K562 (cell line): ENCODE measurements at regions not wholly inside any gene's neighbourhood (a gene's known extent, or its start where the extent isn't known, plus 50 kb on each side); places are given as distances from the start of the nearest gene placed in this dataset.

Experiments used
- ATAC-seq: fragments of 200-7000 bp; cut with Tn5 transposase; 3 replicates; pipeline ENCODE4 v1.9.1; 2020; ENCODE audit warnings: moderate library complexity
- BruUV-seq: library from RNA; stranded (reverse); fragments of 400-500 nt; replicated peaks from 2 replicates; lab custom pipeline; 2021; lab: Mats Ljungman, UMichigan
- CTCF ChIA-PET: fragments of 300-600 bp; formaldehyde crosslinking; extraction: SDS; loops from one replicate; lab custom pipeline; 2021; ENCODE audit warnings: low intra/inter-chr PET ratio; lab: Yijun Ruan, JAX
- POLR2A ChIA-PET: fragments of 300-600, 350-650 bp; sonication (Branson Sonifier 250); formaldehyde crosslinking; extraction: SDS; loops from one replicate; lab custom pipeline; 2021; ENCODE audit warnings: antibody characterized with exemption, inconsistent platforms; lab: Yijun Ruan, JAX
- DNase-seq, 4 experiments: peaks; one replicate each; pipeline versions ENCODE4 v3.0.0 to v3.0.0-alpha.2; 2011 to 2018; ENCODE audit warnings: low spot score in 3 of 4, mixed read lengths in 3 of 4; ENCODE audit errors: extremely low read depth in 1 of 4
- FAIRE-seq: peaks from 2 replicates; lab custom pipeline; 2011; peaks lifted over from hg19 to GRCh38; lab: Jason Lieb, UNC
- H2AFZ ChIP-seq: 2 replicates; pipeline ENCODE4 v1.6.0; 2011; ENCODE audit warnings: low read depth, low read length, control low read depth, inconsistent platforms
- H3K27ac ChIP-seq: fragments of 200-600 bp; 3 replicates; pipeline ENCODE4 v1.8.0; 2011; ENCODE audit warnings: low read depth, mild to moderate bottlenecking, control low read depth, inconsistent platforms, low read length, moderate library complexity, mixed read lengths; ENCODE audit errors: extremely low read depth
- H3K27me3 ChIP-seq, 2 experiments: fragments of 300-600 bp in 1 of 2; 2 replicates in 1 of 2; 3 replicates in 1 of 2; pipeline versions ENCODE4 v1.6.0 to v1.8.0; 2011; ENCODE audit warnings: inconsistent platforms in 2 of 2, low read length in 2 of 2, mild to moderate bottlenecking in 1 of 2, mixed read lengths in 1 of 2, moderate library complexity in 1 of 2; ENCODE audit not compliant: control insufficient read depth in 2 of 2, insufficient read depth in 2 of 2
- H3K36me3 ChIP-seq: fragments of 300-600 bp; 3 replicates; pipeline ENCODE4 v1.8.0; 2011; ENCODE audit warnings: mild to moderate bottlenecking, low read length, inconsistent platforms; ENCODE audit not compliant: control insufficient read depth, insufficient read depth
- H3K4me1 ChIP-seq, 2 experiments: fragments of 200-600 bp in 1 of 2; replicated peaks in 1 of 2; 2 replicates in 1 of 2; 3 replicates in 1 of 2; pipeline versions ENCODE4 v1.5.1 to v1.8.0; 2011; ENCODE audit warnings: inconsistent platforms in 2 of 2, low read length in 2 of 2, mild to moderate bottlenecking in 1 of 2, mixed read lengths in 1 of 2, moderate library complexity in 1 of 2; ENCODE audit not compliant: control insufficient read depth in 2 of 2, insufficient read depth in 2 of 2
- H3K4me2 ChIP-seq: 2 replicates; pipeline ENCODE4 v1.6.1; 2011; ENCODE audit warnings: low read length, control low read depth, inconsistent platforms, mixed read lengths; ENCODE audit not compliant: insufficient read depth
- H3K4me3 ChIP-seq: fragments of 200-600 bp; sonication (generic), shearing (Covaris generic); 2 replicates; pipeline ENCODE4 v1.5.1; 2016; ENCODE audit warnings: control low read depth, inconsistent platforms
- H3K79me2 ChIP-seq: fragments of 200-600 bp; 3 replicates; pipeline ENCODE4 v1.8.0; 2011; ENCODE audit warnings: low read length, inconsistent platforms; ENCODE audit not compliant: control insufficient read depth, insufficient read depth
- H3K9ac ChIP-seq, 2 experiments: 2 replicates each; pipeline versions ENCODE4 v1.6.0 to v1.6.1; 2011; ENCODE audit warnings: low read depth in 2 of 2, low read length in 2 of 2, control low read depth in 1 of 2, inconsistent platforms in 1 of 2, mild to moderate bottlenecking in 1 of 2, mixed read lengths in 1 of 2; ENCODE audit not compliant: insufficient read depth in 1 of 2
- H3K9me1 ChIP-seq: one replicate; pipeline ENCODE4 v1.6.0; 2011; ENCODE audit warnings: inconsistent platforms, mild to moderate bottlenecking, low read length, moderate library complexity; ENCODE audit not compliant: control insufficient read depth, insufficient read depth
- H3K9me3 ChIP-seq: replicated peaks from 2 replicates; pipeline ENCODE4 v1.5.1; 2011; ENCODE audit warnings: low read depth, low read length, inconsistent platforms; ENCODE audit not compliant: control insufficient read depth, insufficient read depth
- H4K20me1 ChIP-seq: replicated peaks from 2 replicates; pipeline ENCODE4 v1.6.1; 2011; ENCODE audit warnings: low read length, inconsistent platforms, mixed read lengths; ENCODE audit not compliant: control insufficient read depth, insufficient read depth
- CREB5 ChIP-seq: fragments of 250-450 bp; sonication (Bioruptor Pico); IDR thresholded peaks from 2 replicates; pipeline ENCODE4 v1.5.0; 2020; ENCODE audit warnings: mild to moderate bottlenecking
- HDAC3 ChIP-seq: fragments of 450-650 bp; IDR thresholded peaks from 2 replicates; pipeline ENCODE4 v1.6.1; 2018; ENCODE audit warnings: borderline replicate concordance, mild to moderate bottlenecking, moderate library complexity; ENCODE audit not compliant: partially characterized antibody
- MCM3 ChIP-seq: fragments of 450-650 bp; IDR thresholded peaks from 2 replicates; pipeline ENCODE4 v1.6.1; 2016
- NCOA2 ChIP-seq, 2 experiments: fragments of 450-650 bp; IDR thresholded peaks; 2 replicates each; pipeline ENCODE4 v1.6.1; 2018; ENCODE audit warnings: mild to moderate bottlenecking in 2 of 2, moderate library complexity in 1 of 2; ENCODE audit not compliant: partially characterized antibody in 2 of 2
- NFE2 ChIP-seq: IDR thresholded peaks from 2 replicates; pipeline ENCODE4 v1.6.1; 2014; ENCODE audit warnings: antibody characterized with exemption, low read depth
- RAD21 ChIP-seq, 2 experiments: fragments of 250-450 bp in 1 of 2; fragments of 450-650 bp in 1 of 2; sonication (Bioruptor Pico) in 1 of 2; formaldehyde crosslinking in 1 of 2; IDR thresholded peaks in 1 of 2; conservative IDR thresholded peaks in 1 of 2; 2 replicates each; pipeline versions ENCODE4 v1.4.0 to v1.8.0; 2020 to 2022; ENCODE audit warnings: mild to moderate bottlenecking in 2 of 2, moderate library complexity in 1 of 2
- SRSF7 ChIP-seq: fragments of 200-400 bp; formaldehyde crosslinking; optimal IDR thresholded peaks from 2 replicates; pipeline ENCODE3; 2017; ENCODE audit warnings: mild to moderate bottlenecking, low read depth, low read length
- SUPT5H ChIP-seq: fragments of 450-650 bp; IDR thresholded peaks from 2 replicates; pipeline ENCODE4 v1.6.1; 2016
- TCF3 ChIP-seq: sonication (generic); formaldehyde crosslinking; IDR thresholded peaks from 2 replicates; pipeline ENCODE4 v1.4.0; 2020; ENCODE audit warnings: mild to moderate bottlenecking, missing genetic modification reagents
- TRIM24 ChIP-seq, 2 experiments: fragments of 450-650 bp; IDR thresholded peaks; 2 replicates each; pipeline ENCODE4 v1.6.1; 2016
- ZC3H11A ChIP-seq: IDR thresholded peaks from 2 replicates; pipeline ENCODE4 v1.6.1; 2012; ENCODE audit warnings: low read depth, low read length, improper control_type of control experiment
- ZNF766 ChIP-seq: fragments of 200-800 bp; sonication (Bioruptor generic); conservative IDR thresholded peaks from 2 replicates; pipeline ENCODE4 v1.6.1; 2016; ENCODE audit warnings: missing genetic modification characterization, missing compliant biosample characterization
- WGBS: fragments of 100-300 bp; shearing (Covaris generic); methylation state at CpG from one replicate; pipeline ENCODE4 v1.1.6; 2016; ENCODE audit warnings: low coverage, mixed read lengths; ENCODE audit not compliant: insufficient coverage; ENCODE audit errors: missing lambda C conversion rate; 5-methylcytosine and 5-hydroxymethylcytosine counted together
- in situ Hi-C: fragments of 300-500 bp; cut with MboI; formaldehyde crosslinking; loops from 4 replicates; pipeline ENCODE4 v1.15.0; 2018; ENCODE audit warnings: inconsistent platforms, mixed read lengths
- intact Hi-C: fragments of 100-400 bp; cut with micrococcal nuclease; formaldehyde crosslinking; loops from 2 replicates; pipeline ENCODE4 v1.14.2; 2022
- TF ChIP-seq, protein P1 (sequence below): fragments of 250-450 bp; sonication (Bioruptor Pico); IDR thresholded peaks from 2 replicates; pipeline ENCODE4 v1.4.0; 2020; ENCODE audit warnings: mild to moderate bottlenecking, moderate library complexity
- TF ChIP-seq, protein P2 (sequence below): conservative IDR thresholded peaks from 2 replicates; pipeline ENCODE4 v1.6.1; 2011; ENCODE audit warnings: low read depth, mild to moderate bottlenecking, low read length; ENCODE audit not compliant: control insufficient read depth

DNA sequence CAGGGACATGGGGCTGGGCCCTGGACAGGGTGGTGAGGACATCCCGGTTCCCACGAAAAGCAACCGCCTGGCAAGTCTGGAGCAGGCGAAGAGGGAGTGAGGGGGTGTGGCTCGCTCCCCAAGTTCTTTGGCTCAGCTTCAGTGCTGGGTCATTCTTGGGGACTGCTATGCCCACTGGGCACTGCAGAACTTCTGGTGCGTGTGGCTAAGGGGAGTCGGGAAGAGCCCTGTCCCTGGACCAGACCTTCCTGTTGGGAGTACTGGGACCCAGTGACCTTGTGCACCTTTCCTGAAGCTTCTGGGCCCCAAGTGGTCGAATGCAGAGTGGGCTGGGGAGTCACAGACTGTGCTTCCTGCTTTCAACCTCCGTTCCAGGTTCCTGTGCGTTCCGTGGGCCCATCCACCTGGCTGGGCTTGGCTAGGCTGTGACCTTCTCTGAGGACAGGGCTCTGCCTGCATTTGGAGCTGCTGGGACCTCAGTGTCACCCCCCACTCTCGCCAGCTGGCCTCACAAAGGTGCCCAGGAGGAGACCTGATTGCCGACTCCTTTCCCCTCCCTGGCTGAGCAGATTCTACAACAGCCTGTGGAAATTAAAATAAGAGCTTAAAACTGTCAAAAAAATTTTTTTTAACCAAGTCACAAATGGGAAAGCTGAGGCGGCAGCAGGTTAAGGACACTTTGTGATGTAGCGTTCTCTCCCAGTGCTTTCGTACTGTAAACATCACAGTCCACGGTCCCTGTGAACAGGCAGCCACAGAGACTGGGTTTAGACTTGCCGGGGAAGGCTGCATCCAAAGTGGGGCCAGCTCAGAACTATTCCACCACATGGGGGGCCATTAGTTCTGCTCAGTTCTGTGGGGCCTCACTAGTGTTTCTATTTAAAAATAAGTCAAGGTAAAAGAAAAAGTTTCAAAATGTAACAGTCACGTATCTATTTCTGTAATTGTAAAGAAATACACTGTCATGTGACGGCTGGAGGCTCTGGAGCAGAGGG, 63.8 kb upstream of the WNT7B start (continued):
- TF ChIP-seq, protein P1, sequence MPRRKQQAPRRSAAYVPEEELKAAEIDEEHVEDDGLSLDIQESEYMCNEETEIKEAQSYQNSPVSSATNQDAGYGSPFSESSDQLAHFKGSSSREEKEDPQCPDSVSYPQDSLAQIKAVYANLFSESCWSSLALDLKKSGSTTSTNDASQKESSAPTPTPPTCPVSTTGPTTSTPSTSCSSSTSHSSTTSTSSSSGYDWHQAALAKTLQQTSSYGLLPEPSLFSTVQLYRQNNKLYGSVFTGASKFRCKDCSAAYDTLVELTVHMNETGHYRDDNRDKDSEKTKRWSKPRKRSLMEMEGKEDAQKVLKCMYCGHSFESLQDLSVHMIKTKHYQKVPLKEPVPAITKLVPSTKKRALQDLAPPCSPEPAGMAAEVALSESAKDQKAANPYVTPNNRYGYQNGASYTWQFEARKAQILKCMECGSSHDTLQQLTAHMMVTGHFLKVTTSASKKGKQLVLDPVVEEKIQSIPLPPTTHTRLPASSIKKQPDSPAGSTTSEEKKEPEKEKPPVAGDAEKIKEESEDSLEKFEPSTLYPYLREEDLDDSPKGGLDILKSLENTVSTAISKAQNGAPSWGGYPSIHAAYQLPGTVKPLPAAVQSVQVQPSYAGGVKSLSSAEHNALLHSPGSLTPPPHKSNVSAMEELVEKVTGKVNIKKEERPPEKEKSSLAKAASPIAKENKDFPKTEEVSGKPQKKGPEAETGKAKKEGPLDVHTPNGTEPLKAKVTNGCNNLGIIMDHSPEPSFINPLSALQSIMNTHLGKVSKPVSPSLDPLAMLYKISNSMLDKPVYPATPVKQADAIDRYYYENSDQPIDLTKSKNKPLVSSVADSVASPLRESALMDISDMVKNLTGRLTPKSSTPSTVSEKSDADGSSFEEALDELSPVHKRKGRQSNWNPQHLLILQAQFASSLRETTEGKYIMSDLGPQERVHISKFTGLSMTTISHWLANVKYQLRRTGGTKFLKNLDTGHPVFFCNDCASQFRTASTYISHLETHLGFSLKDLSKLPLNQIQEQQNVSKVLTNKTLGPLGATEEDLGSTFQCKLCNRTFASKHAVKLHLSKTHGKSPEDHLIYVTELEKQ (CRISPR knock-in tag): no peak
- TF ChIP-seq, protein P2, sequence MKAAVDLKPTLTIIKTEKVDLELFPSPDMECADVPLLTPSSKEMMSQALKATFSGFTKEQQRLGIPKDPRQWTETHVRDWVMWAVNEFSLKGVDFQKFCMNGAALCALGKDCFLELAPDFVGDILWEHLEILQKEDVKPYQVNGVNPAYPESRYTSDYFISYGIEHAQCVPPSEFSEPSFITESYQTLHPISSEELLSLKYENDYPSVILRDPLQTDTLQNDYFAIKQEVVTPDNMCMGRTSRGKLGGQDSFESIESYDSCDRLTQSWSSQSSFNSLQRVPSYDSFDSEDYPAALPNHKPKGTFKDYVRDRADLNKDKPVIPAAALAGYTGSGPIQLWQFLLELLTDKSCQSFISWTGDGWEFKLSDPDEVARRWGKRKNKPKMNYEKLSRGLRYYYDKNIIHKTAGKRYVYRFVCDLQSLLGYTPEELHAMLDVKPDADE: no peak

DNA sequence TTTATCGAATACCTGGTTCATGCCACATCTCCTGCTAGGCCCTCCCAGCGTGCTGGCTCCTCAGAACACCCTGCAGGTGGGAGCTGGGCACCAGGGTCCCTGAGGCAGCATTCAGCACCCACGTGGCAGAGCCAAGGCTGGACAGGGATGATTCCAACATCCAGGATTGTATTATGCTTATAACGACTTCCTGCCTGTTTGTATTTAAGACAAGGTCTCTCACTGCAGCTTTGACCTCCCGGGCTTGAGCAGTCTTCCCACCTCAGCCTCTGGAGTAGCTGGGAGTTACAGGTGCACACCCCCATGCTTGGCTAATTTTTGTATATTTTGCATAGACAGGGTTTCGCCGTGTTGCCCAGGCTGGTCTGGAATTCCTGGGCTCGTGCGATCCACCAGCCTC, 64.7 kb upstream of the WNT7B start:
- Histone ChIP-seq H3K4me3 (no peak overlapping the region), H3K36me3 (no peaks in the 10 kb centered on the region), H3K4me1 (peaks cover 4 to 32% of the 10 kb centered on the region in 2 experiments; a peak in 4 of 5 replicates), H3K4me2 (no peak overlapping the region), H3K27me3 (no peaks in the 10 kb centered on the region), H3K27ac (no peak overlapping the region), H4K20me1 (no peaks in the 10 kb centered on the region), H3K79me2 (peaks cover under 1% of the 10 kb centered on the region; the same call in 1 of the 3 replicates), H3K9me3 (no peaks in the 10 kb centered on the region), H2AFZ (0 out of 2 replicates have a peak overlapping the region, but pooled peaks have one; percentile 23), H3K9me1 (no peaks in the 10 kb centered on the region), H3K9ac (no peak overlapping the region)
- no TSS peak for BruUV-seq
- 62% methylated on average over 8 of the region's 9 CpGs for WGBS
- no peak for DNase-seq
- CTCF ChIA-PET: no interaction called here
- ATAC-seq: no peak
- POLR2A ChIA-PET: no interaction called here
- in situ Hi-C loops (no loop called here), intact Hi-C loops (no loop called here)
- no peak for FAIRE-seq
- TF ChIP-seq RAD21 (CRISPR knock-in tag; conservative IDR thresholded peaks at IDR 0.05 in 1 of 2, IDR thresholded peaks at IDR 0.05 in 1 of 2): no peak
- no peak for TF ChIP-seq ZC3H11A
- TF ChIP-seq NFE2: no peak
- no peak for TF ChIP-seq TCF3
- no peak for TF ChIP-seq SUPT5H
- no peak for TF ChIP-seq TRIM24 (IDR thresholded peaks at IDR 0.05)
- no peak for TF ChIP-seq ZNF766 (CRISPR knock-in tag)
- TF ChIP-seq MCM3: no peak
- no peak for TF ChIP-seq CREB5
- TF ChIP-seq HDAC3: no peak
- TF ChIP-seq NCOA2 (IDR thresholded peaks at IDR 0.05; ENCODE audit: partially characterized antibody in 2 of 2): no peak
- TF ChIP-seq SRSF7: no peak
